GM13977 (cell line): ENCODE measurements at regions not wholly inside any gene's neighbourhood (a gene's known extent, or its start where the extent isn't known, plus 50 kb on each side); places are given as distances from the start of the nearest gene placed in this dataset.

Source experiments
- DNase-seq: peaks from one replicate; pipeline ENCODE4 v3.0.0; 2012; ENCODE audit warnings: low spot score
- in situ Hi-C: fragments of 300-500 bp; cut with MboI; formaldehyde crosslinking; loops from one replicate; pipeline ENCODE4 v1.12.0; 2022; ENCODE audit warnings: low sequenced_read_pairs, low pct_unique_long_range_greater_than_20kb, mixed read lengths, inconsistent platforms; ENCODE audit not compliant: unreplicated experiment
- TF ChIP-seq, protein P1 (sequence below): IDR thresholded peaks from 2 replicates; pipeline ENCODE4 v1.5.1; 2012; ENCODE audit warnings: mild to moderate bottlenecking, control low read depth; ENCODE audit not compliant: insufficient read depth; ENCODE audit errors: extremely low read depth, missing control alignments

DNA sequence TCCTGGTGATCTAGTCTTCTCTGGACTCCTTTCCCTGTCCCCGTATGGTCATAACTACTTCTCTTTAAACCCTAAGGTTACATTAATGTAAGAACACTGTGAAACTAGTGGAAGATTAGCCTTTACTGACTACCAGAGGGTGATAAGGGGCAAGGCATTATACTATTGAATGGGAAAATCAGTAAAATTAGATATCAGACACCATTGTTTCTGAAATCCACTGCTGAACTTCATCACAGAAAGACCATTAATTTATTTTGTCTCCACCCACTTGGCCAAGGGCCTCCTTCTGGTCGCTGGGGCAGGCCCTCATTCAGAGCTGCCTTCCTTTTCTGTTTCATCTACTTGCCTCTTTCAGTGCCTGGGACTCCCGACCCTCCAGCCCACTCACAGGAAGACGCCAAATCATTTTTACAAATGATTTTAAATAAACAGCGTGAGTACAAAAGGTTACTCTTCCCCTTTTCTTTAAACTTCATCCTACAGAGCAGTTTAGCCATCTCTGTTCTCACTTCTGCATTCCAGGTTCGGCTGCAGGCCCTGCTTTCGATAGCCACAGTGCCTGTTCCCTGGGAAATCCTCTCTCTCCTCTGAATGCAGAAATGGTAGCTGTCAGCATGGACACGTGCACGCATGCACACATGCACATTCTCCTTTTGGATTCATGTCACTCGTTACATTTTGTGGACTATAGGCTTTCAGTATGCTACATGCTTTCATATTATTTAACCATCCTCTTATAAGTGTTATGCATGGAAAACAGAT is 70.3 kb upstream of the DOCK10 start:
- TF ChIP-seq, protein P1, sequence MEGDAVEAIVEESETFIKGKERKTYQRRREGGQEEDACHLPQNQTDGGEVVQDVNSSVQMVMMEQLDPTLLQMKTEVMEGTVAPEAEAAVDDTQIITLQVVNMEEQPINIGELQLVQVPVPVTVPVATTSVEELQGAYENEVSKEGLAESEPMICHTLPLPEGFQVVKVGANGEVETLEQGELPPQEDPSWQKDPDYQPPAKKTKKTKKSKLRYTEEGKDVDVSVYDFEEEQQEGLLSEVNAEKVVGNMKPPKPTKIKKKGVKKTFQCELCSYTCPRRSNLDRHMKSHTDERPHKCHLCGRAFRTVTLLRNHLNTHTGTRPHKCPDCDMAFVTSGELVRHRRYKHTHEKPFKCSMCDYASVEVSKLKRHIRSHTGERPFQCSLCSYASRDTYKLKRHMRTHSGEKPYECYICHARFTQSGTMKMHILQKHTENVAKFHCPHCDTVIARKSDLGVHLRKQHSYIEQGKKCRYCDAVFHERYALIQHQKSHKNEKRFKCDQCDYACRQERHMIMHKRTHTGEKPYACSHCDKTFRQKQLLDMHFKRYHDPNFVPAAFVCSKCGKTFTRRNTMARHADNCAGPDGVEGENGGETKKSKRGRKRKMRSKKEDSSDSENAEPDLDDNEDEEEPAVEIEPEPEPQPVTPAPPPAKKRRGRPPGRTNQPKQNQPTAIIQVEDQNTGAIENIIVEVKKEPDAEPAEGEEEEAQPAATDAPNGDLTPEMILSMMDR, result no peak
- DNase-seq, result peak; percentile 7
- in situ Hi-C loops, result loop anchor here (25.0 kb wide), 1 partner anchor 550 kb away; no protein-coding TSS in a partner anchor

DNA sequence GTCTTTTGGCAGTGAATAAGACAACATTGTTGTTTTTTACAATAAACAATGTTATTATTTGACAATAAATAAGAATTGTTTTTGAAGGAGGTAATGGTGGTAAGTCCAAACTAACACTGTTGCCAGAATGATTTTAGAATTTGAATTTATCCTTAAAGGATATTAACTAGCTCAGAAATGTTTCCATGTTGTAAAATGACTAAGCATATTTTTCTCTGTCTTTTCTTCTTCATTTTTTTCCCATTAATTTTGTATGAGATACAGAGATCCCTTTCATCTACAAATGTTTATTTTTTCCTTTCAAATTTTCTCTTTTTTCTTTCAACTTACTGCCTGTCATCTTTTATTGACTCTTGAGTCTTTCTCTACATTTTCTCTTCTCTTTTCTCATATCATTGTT is 66.5 kb upstream of the DOCK10 start:
- TF ChIP-seq, protein P1, result no peak
- no peak for DNase-seq
- in situ Hi-C loops, result loop anchor here (25.0 kb wide), 1 partner anchor 553 kb away; no protein-coding TSS in a partner anchor

DNA sequence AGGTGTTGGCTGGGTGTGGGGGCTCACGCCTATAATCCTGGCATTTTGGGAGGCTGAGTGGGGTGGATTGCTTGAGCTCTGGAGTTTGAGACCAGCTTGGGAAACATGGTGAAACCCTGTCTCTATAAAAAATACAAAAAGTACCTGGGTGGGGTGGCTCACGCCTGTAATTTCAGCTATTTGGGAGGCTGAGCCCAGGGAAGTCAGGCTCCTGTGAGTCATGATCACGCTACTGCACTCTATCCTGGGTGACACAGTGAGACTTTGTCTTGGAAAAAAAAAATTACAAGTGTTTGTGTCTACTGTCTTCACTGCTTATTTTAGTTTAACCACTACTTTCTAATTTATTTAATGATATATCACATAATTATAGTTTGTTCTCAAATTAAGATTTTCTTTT is 62.7 kb upstream of the DOCK10 start:
- TF ChIP-seq, protein P1, result no peak
- DNase-seq, result no peak
- in situ Hi-C loops, result loop anchor here (25.0 kb wide), 1 partner anchor 557 kb away; no protein-coding TSS in a partner anchor

DNA sequence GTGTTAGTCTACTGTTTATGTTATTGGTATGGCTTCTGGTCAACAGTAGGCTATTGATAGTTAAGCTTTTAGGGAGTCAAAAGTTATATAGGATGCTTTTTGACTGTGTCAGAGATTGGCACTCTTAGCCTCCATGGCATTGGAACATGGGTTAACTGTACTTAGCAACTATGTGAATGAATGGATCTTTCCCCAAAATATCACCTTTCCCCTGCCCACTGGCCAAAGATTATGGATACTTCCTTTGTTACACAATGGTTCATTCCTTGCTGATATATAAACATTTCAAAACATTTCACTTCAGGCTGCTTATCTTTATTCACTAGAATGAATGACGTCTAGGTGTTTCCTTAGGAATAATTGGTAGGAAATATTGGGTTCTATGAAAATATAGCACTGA is 62.1 kb upstream of the DOCK10 start:
- in situ Hi-C loops, result loop anchor here (25.0 kb wide), 1 partner anchor 558 kb away; no protein-coding TSS in a partner anchor
- no peak for DNase-seq
- TF ChIP-seq, protein P1, result no peak

DNA sequence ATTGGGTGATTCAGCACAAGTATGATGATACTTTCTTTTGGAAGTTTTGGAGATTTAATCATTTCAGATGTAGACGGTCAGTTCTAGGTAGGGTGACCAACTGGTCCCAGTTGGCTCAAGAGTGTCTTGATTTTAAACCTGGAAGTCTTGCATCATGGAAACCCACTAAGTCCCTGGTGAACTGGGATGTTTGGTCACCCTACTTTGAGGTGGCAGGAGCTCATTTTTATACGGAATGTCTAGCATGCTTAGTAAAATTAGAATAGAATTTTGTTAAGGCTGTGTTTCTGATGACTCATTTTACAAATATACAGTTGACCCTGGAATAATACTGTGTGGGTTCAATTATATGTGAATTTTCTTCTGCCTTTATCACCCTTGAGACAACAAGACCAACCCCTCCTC is 61.5 kb upstream of the DOCK10 start:
- TF ChIP-seq, protein P1, result no peak
- in situ Hi-C loops, result loop anchor here (25.0 kb wide), 1 partner anchor 559 kb away; no protein-coding TSS in a partner anchor
- DNase-seq, result no peak

DNA sequence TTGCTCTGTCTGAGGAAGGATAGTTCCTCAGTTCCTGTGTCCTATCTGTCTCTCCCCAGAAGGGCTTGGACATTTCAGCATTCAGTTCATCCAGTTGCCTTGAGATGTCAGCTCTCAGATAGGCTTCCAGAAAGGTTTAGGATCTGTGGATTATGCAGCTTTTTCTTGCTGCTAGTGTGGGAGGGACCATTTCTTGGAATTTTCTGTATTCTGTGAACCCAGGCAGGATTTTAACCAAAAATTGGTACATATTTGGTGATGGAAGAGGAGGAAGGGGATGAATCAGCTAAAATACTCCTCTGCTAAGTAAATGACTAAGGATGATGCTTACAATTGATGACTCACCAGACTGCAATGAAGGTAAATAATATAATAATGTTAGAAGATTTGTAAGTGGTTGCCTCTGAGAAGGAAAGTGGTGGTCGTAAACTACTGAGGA is 58.6 kb upstream of the DOCK10 start:
- DNase-seq, result no peak
- TF ChIP-seq, protein P1, result no peak
- in situ Hi-C loops, result loop anchor here (25.0 kb wide), 1 partner anchor 561 kb away; no protein-coding TSS in a partner anchor
